ENCODE measurements at regions not wholly inside any gene's neighbourhood (a gene's known extent, or its start where the extent isn't known, plus 50 kb on each side); places are given as distances from the start of the nearest gene placed in this dataset.

DNA sequence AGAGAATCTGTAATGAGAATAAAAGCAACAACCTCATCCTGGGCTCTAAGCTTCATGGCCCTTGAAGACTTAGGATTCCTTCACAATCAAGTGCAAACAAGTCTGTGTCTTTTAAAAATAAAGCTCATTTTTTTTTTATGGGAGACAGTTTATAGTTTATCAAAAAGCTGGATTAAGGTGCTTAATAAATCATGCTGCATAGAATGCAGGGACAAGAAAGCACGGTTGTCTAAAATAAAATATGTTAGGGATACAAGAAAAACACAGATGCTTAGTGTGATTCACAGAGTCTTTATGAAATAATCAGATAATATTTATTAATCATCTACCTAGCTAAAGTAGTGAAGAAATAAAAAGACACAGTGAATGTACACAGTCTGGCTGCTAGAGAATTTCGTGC lies 2045.9 kb upstream of the WWC1 start:
- Histone ChIP-seq H3K4me2 (ENCODE audit: control insufficient read depth, insufficient read depth) (no peak overlapping the region), H3K9ac (ENCODE audit: control insufficient read depth, insufficient read depth, low read length) (no peak overlapping the region), H3K4me3 (no peak overlapping the region), H4K20me1 (ENCODE audit: control insufficient read depth, insufficient read depth) (no peaks in the 10 kb centered on the region), H3K79me2 (ENCODE audit: control insufficient read depth, insufficient read depth, low read length) (no peaks in the 10 kb centered on the region), H3K36me3 (ENCODE audit: control insufficient read depth in 2 of 2, insufficient read depth in 2 of 2, low read length in 1 of 2) (no peaks in the 10 kb centered on the region), H3K9me3 (replicated peaks; ENCODE audit: control insufficient read depth, insufficient read depth, low read length) (no peaks in the 10 kb centered on the region), H3K27ac (ENCODE audit: control insufficient read depth, insufficient read depth) (no peak overlapping the region), H2AFZ (ENCODE audit: control insufficient read depth, low read depth, low read length) (no peak overlapping the region), H3K4me1 (ENCODE audit: control insufficient read depth, insufficient read depth, low read length) (no peaks in the 10 kb centered on the region), H3K27me3 (replicated peaks in 1 of 2; ENCODE audit: control insufficient read depth in 2 of 2, insufficient read depth in 2 of 2, low read length in 1 of 2) (no peaks in the 10 kb centered on the region)
- DNase-seq (ENCODE audit: low read depth, low spot score) (no peak), ATAC-seq (no peak), FAIRE-seq (no peak)
- intact Hi-C loops (cut with micrococcal nuclease; ENCODE audit: unreplicated experiment) (no loop called here), in situ Hi-C loops (cut with MboI) (no loop called here)
- SMC1A ChIA-PET (ENCODE audit: uncharacterized antibody, unreplicated experiment) = no interaction called here
- BruUV-seq (replicated peaks) = no TSS peak
- 3% methylated on average over 2 of the region's 2 CpGs for WGBS (ENCODE audit: insufficient coverage, insufficient replicate concordance, low lambda C conversion rate, missing lambda C conversion rate)
- CTCF ChIA-PET = no interaction called here
- TF ChIP-seq BACH1 (IDR thresholded peaks at IDR 0.05; ENCODE audit: borderline replicate concordance) (no peak), SUPT20H (IDR thresholded peaks at IDR 0.05; ENCODE audit: borderline replicate concordance, control insufficient read depth, low read depth, low read length) (no peak), RELA (IDR thresholded peaks at IDR 0.05; ENCODE audit: borderline replicate concordance, partially characterized antibody) (no peak), SMAD5 (IDR thresholded peaks at IDR 0.05; ENCODE audit: low read depth) (no peak), ASH2L (IDR thresholded peaks at IDR 0.05; ENCODE audit: borderline replicate concordance, low read depth) (no peak)
- POLR2A ChIA-PET = no interaction called here
- RAD21 ChIA-PET (ENCODE audit: unreplicated experiment) = no interaction called here

DNA sequence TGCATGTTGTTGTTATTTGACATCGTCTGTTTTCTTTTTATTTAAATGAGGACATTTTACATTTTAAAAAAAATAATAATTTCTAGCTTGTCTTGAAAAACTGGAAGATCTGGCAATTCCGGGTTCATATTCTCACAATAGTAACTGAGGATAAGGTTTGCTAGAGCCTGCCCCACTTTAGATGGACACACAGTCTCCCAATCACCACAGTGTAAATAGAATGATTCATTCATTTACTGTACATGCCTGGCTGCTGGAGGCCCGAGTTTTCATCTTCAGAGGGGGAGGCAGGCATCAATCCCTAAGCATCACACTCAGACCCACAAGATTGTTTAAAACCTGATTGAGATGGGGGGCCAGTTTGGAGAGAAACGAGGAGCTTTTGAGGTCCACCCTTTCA lies 2039.7 kb upstream of the WWC1 start:
- Histone ChIP-seq H3K9me3 (replicated peaks; ENCODE audit: control insufficient read depth, insufficient read depth, low read length) (no peaks in the 10 kb centered on the region), H2AFZ (ENCODE audit: control insufficient read depth, low read depth, low read length) (no peak overlapping the region), H3K27ac (ENCODE audit: control insufficient read depth, insufficient read depth) (no peak overlapping the region), H3K4me2 (ENCODE audit: control insufficient read depth, insufficient read depth) (no peak overlapping the region), H3K4me1 (ENCODE audit: control insufficient read depth, insufficient read depth, low read length) (no peaks in the 10 kb centered on the region), H3K4me3 (no peak overlapping the region), H3K9ac (ENCODE audit: control insufficient read depth, insufficient read depth, low read length) (no peak overlapping the region), H3K36me3 (ENCODE audit: control insufficient read depth in 2 of 2, insufficient read depth in 2 of 2, low read length in 1 of 2) (no peaks in the 10 kb centered on the region), H3K27me3 (replicated peaks in 1 of 2; ENCODE audit: control insufficient read depth in 2 of 2, insufficient read depth in 2 of 2, low read length in 1 of 2) (no peaks in the 10 kb centered on the region), H3K79me2 (ENCODE audit: control insufficient read depth, insufficient read depth, low read length) (no peaks in the 10 kb centered on the region), H4K20me1 (ENCODE audit: control insufficient read depth, insufficient read depth) (no peaks in the 10 kb centered on the region)
- RAD21 ChIA-PET (ENCODE audit: unreplicated experiment) = no interaction called here
- POLR2A ChIA-PET = no interaction called here
- in situ Hi-C loops (cut with MboI) = no loop called here
- ATAC-seq (no peak), DNase-seq (ENCODE audit: low read depth, low spot score) (no peak), FAIRE-seq (no peak)
- no TSS peak for BruUV-seq (replicated peaks)
- CTCF ChIA-PET = no interaction called here
- intact Hi-C loops (cut with micrococcal nuclease; ENCODE audit: unreplicated experiment) = no loop called here
- 27% methylated on average over 4 of the region's 4 CpGs for WGBS (ENCODE audit: insufficient coverage, insufficient replicate concordance, low lambda C conversion rate, missing lambda C conversion rate)
- SMC1A ChIA-PET (ENCODE audit: uncharacterized antibody, unreplicated experiment) = no interaction called here
- TF ChIP-seq, protein P1, sequence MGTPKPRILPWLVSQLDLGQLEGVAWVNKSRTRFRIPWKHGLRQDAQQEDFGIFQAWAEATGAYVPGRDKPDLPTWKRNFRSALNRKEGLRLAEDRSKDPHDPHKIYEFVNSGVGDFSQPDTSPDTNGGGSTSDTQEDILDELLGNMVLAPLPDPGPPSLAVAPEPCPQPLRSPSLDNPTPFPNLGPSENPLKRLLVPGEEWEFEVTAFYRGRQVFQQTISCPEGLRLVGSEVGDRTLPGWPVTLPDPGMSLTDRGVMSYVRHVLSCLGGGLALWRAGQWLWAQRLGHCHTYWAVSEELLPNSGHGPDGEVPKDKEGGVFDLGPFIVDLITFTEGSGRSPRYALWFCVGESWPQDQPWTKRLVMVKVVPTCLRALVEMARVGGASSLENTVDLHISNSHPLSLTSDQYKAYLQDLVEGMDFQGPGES (IDR thresholded peaks at IDR 0.05) = no peak
- TF ChIP-seq, protein P2, sequence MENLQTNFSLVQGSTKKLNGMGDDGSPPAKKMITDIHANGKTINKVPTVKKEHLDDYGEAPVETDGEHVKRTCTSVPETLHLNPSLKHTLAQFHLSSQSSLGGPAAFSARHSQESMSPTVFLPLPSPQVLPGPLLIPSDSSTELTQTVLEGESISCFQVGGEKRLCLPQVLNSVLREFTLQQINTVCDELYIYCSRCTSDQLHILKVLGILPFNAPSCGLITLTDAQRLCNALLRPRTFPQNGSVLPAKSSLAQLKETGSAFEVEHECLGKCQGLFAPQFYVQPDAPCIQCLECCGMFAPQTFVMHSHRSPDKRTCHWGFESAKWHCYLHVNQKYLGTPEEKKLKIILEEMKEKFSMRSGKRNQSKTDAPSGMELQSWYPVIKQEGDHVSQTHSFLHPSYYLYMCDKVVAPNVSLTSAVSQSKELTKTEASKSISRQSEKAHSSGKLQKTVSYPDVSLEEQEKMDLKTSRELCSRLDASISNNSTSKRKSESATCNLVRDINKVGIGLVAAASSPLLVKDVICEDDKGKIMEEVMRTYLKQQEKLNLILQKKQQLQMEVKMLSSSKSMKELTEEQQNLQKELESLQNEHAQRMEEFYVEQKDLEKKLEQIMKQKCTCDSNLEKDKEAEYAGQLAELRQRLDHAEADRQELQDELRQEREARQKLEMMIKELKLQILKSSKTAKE (IDR thresholded peaks at IDR 0.05; ENCODE audit: low read depth, poor library complexity, severe bottlenecking) = no peak
- TF ChIP-seq FOXM1 (IDR thresholded peaks at IDR 0.05; ENCODE audit: low read depth, low read length) (no peak), BRCA1 (IDR thresholded peaks at IDR 0.05; ENCODE audit: low read depth, low read length) (no peak)

Data from GM12878 (cell line).